Upper lobe of right lung (tissue), 1 donor: ENCODE measurements at regions not wholly inside any gene's neighbourhood (a gene's known extent, or its start where the extent isn't known, plus 50 kb on each side); places are given as distances from the start of the nearest gene placed in this dataset.

ENCODE experiments used
- ATAC-seq: fragments of 200-7000 bp; cut with Tn5 transposase; one replicate; pipeline ENCODE4 v1.9.1; 2020; ENCODE audit warnings: mild to moderate bottlenecking, moderate library complexity
- DNase-seq: peaks from one replicate; pipeline ENCODE4 v3.0.0-alpha.2; 2020
- H3K27ac ChIP-seq: fragments of 200-600 bp; one replicate; pipeline ENCODE4 v1.8.0; 2022
- H3K27me3 ChIP-seq: fragments of 200-600 bp; one replicate; pipeline ENCODE4 v1.8.0; 2022; ENCODE audit warnings: mild to moderate bottlenecking
- H3K36me3 ChIP-seq: fragments of 200-600 bp; one replicate; pipeline ENCODE4 v1.8.0; 2022
- H3K4me1 ChIP-seq: fragments of 200-600 bp; one replicate; pipeline ENCODE4 v1.8.0; 2022
- H3K4me3 ChIP-seq: fragments of 200-600 bp; one replicate; pipeline ENCODE4 v1.8.0; 2022; ENCODE audit warnings: mild to moderate bottlenecking
- H3K9me3 ChIP-seq: fragments of 200-600 bp; one replicate; pipeline ENCODE4 v1.8.0; 2022
- intact Hi-C: fragments of 100-400 bp; cut with DNase I; formaldehyde crosslinking; loops from one replicate; pipeline ENCODE4 v1.11.0; 2022
- TF ChIP-seq, protein P1 (sequence below): fragments of 200-600 bp; IDR thresholded peaks from one replicate; pipeline ENCODE4 v1.8.0; 2022; ENCODE audit warnings: antibody characterized with exemption
- donor health status: DM: no; HTN: yes; CAD: no; lungs with severe emphysema.

- DNase-seq: no peak
- ATAC-seq: no peak
- H3K36me3 ChIP-seq: no peaks in the 10 kb centered on the region
Measured at GRCh38 chr1:37153116-37154100, 119.1 kb upstream of the GRIK3 start.

DNA sequence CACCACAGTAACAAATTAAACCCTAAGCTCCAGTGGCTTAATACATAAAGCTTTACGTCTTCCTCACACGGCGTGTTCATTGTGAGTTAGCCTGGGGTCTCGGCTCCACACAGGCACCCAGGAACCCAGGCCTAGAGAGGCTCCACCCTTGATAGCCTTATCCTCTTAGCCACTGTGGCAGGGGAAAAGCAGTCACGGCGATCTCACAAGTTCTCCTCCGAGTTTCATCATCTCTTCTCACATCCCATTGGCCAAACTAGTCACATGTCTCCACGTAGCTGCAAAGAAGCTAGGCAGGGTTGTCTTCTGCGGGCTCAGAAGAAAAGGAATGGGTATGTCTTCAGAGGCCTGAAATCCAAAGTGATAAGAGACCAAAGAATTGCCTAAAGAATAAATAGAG lies 122.3 kb upstream of the GRIK3 start:
- no peaks in the 10 kb centered on the region for H3K9me3 ChIP-seq
- no peaks in the 10 kb centered on the region for H3K36me3 ChIP-seq
- H3K27me3 ChIP-seq: no peaks in the 10 kb centered on the region
- TF ChIP-seq, protein P1, sequence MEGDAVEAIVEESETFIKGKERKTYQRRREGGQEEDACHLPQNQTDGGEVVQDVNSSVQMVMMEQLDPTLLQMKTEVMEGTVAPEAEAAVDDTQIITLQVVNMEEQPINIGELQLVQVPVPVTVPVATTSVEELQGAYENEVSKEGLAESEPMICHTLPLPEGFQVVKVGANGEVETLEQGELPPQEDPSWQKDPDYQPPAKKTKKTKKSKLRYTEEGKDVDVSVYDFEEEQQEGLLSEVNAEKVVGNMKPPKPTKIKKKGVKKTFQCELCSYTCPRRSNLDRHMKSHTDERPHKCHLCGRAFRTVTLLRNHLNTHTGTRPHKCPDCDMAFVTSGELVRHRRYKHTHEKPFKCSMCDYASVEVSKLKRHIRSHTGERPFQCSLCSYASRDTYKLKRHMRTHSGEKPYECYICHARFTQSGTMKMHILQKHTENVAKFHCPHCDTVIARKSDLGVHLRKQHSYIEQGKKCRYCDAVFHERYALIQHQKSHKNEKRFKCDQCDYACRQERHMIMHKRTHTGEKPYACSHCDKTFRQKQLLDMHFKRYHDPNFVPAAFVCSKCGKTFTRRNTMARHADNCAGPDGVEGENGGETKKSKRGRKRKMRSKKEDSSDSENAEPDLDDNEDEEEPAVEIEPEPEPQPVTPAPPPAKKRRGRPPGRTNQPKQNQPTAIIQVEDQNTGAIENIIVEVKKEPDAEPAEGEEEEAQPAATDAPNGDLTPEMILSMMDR: no peak
- H3K4me1 ChIP-seq: no peaks in the 10 kb centered on the region
- H3K27ac ChIP-seq: no peak overlapping the region
- ATAC-seq (no peak), DNase-seq (no peak)
- no peak overlapping the region for H3K4me3 ChIP-seq
- intact Hi-C loops: no loop called here

More at GRCh38 chr1:37153116-37154100, 119.1 kb upstream of the GRIK3 start:
- H3K27me3 ChIP-seq: no peaks in the 10 kb centered on the region
- H3K4me1 ChIP-seq: no peaks in the 10 kb centered on the region
- H3K4me3 ChIP-seq: no peak overlapping the region
- intact Hi-C loops: no loop called here
- TF ChIP-seq, protein P1: no peak
- no peak overlapping the region for H3K27ac ChIP-seq
- H3K9me3 ChIP-seq: no peaks in the 10 kb centered on the region

GRCh38 chr1:37157634-37158033 lies 123.3 kb upstream of the GRIK3 start:
- ATAC-seq (no peak), DNase-seq (no peak)
- H3K27me3 ChIP-seq: no peaks in the 10 kb centered on the region
- intact Hi-C loops: no loop called here
- TF ChIP-seq, protein P1: no peak
- H3K4me1 ChIP-seq: no peaks in the 10 kb centered on the region
- H3K27ac ChIP-seq: no peak overlapping the region
- no peaks in the 10 kb centered on the region for H3K9me3 ChIP-seq
- H3K4me3 ChIP-seq: no peak overlapping the region
- no peaks in the 10 kb centered on the region for H3K36me3 ChIP-seq

GRCh38 chr1:37158113-37158749 lies 123.9 kb upstream of the GRIK3 start:
- no peak overlapping the region for H3K4me3 ChIP-seq
- H3K9me3 ChIP-seq: no peaks in the 10 kb centered on the region
- TF ChIP-seq, protein P1: no peak
- no peaks in the 10 kb centered on the region for H3K27me3 ChIP-seq
- ATAC-seq (no peak), DNase-seq (no peak)
- no peak overlapping the region for H3K27ac ChIP-seq
- no peaks in the 10 kb centered on the region for H3K36me3 ChIP-seq
- H3K4me1 ChIP-seq: no peaks in the 10 kb centered on the region
- intact Hi-C loops: no loop called here

- Histone ChIP-seq H3K4me3 (no peak overlapping the region), H3K9me3 (no peaks in the 10 kb centered on the region), H3K36me3 (no peaks in the 10 kb centered on the region), H3K4me1 (no peaks in the 10 kb centered on the region), H3K27ac (no peak overlapping the region), H3K27me3 (no peaks in the 10 kb centered on the region)
- no peak for ATAC-seq
- TF ChIP-seq, protein P1: no peak
- intact Hi-C loops: no loop called here
- DNase-seq: no peak
Measured at GRCh38 chr1:37159102-37159501, 124.8 kb upstream of the GRIK3 start.
